Posterior vena cava (tissue), 2 donors: ENCODE measurements at regions not wholly inside any gene's neighbourhood (a gene's known extent, or its start where the extent isn't known, plus 50 kb on each side); places are given as distances from the start of the nearest gene placed in this dataset.

Source experiments
- DNase-seq: peaks from one replicate; pipeline ENCODE4 v3.0.0-alpha.2; 2020; ENCODE audit warnings: low spot score
- intact Hi-C, 2 donors: fragments of 100-400 bp; cut with DNase I; formaldehyde crosslinking; loops; one replicate each; pipeline versions ENCODE4 v1.14.1 to v1.14.2; 2022 to 2023
- donor health status: DM: yes; HTN: yes; CAD: no.
- donor health status: DM: yes; HTN: yes; CAD: no.

DNA sequence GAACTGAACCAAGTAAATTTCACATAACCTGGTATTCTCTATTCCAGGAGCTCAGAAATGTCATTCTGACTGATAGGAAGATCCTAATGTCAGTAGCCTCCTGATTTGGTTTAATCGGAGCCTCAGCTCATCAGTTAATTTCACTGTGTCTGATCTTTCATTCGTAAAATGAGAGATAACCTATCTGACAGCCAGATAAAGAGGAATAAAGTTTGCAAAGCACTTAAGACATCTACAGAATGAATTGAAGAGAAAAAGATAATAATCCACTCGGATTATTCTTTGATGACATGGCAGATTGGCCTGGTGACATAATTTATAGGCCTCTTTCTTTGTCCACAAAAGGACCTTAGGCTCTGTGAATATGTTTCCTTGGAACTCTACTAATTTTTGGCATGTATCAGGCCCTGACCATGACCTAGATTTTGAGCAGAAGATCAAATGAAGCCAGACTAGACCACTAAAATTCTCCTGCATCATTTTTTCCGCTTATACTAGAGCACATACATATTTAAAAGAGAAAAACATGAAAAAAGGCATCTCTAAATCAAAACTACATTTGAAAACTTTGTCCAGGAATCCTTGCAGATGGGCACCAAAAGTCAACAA lies 312.4 kb downstream of the MTX2 start:
- intact Hi-C loops = no loop called here

DNA sequence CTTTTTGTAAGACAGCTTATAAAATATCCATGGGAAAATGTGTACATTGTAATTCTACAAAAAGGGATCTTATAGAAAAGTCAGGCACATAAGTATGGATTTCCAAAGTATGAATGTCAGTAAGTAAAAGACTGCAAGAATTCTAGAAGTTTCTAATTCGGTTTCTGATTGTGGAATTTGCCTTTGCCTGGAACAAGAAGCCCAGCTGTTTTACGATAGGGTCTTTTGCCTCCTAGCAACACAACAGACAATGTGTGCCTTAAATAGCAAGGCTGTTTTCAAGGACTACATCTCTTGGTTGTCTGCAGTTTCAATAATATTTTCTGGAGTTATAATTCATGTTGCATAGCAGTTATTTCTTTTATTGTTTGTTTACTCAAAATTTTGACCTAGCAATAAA lies 312.9 kb downstream of the MTX2 start:
- intact Hi-C loops = no loop called here
- no peak for DNase-seq

More for the DNA sequence above, 312.4 kb downstream of the MTX2 start:
- DNase-seq = no peak

DNA sequence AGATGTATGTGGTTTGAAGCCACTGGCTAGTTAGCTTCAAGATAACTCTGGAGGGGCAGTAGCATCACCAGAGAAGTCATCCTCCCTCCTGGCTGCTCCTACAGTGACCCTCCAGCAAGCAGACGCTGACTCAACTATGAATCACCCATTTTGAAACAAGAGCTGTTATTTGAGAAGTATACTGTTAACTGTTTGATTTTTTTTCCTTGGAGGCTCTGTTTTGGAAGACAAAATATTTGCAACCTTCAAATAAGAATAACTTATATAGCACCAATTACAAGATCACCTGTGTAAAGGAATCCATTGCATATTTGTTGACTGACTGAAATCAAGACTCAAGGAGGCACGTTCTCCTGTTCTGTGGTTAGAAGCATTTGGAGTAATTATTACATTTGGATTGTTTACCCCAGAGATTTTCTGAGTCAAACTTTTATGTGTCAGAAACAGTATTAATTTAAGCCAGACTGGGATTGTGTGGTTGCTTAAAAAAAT lies 313.8 kb downstream of the MTX2 start:
- intact Hi-C loops = no loop called here
- DNase-seq = no peak

DNA sequence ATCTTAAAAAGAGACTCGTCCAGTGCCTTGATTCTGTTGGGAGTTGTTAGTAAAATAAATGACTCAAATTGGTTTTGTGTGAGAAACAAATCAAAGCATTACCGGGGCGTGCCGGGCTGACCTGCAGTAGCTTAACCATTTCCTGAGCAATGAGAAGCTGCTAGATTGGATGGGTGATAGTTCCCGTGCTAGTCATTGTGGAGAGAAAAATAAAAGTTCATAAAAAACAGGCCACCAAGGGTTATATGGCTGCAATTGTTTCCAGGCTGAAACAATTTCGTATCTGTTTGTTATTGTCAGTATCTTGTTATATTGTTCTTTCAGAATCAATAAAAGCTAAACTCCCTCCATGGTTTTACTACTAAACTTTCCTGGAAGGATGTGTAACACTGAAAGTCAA lies 314.4 kb downstream of the MTX2 start:
- intact Hi-C loops = no loop called here
- no peak for DNase-seq

DNA sequence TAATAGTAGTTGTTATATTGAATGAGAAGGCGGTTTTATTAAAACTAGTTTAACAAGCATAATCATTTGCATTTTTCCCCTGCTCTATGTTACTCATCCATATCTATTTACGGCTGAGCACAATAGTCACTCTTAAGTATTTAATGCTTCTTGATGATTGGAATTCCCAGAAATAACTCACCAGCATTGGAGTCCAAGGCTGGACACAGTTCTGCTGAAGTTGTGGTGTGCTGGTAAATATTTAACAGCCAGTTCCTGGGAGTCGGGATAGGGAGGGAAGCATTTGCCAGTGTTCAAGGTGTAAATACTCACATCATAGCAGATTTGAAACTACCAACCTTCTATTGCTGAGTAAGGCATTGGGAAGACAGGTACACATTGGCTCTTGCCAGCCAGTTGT lies 315.1 kb downstream of the MTX2 start:
- intact Hi-C loops = no loop called here
- no peak for DNase-seq

DNA sequence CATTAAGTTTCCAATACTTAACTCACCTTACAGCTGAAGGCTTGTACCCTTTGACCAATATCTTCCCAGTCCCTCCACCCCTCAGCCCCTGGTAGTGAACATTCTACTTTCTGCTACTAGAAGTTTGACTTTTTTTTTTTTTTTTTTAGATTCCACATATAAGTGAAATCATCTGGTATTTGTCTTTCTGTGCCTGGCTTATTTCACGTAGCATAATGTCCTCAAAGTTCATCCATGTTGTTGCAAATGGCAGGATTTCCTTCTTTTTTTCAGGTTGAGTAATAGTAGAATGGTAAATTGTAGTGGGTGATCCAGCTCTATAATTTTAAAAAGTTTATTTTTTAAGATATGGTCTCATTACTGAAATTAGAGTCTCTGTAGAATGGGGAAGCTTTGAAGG lies 316.0 kb downstream of the MTX2 start:
- intact Hi-C loops = no loop called here
- no peak for DNase-seq

DNA sequence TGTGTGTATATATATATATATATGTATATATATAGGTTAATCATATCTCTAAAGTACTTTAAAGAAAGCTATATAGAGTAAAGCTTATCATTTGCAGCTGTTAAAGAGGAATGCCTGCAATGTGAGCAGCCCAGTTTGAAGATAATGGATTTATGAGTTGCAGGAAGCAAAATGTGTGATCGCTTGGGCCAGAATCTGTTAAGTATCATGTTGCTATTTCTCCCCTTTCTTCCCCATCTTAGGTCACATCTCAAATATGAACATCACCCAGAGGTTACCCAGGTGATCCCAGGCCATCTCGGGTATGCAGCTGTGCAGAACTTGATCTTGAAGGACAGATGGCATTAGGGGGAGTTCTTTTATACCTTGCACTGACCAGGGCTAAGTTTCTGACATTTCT lies 316.5 kb downstream of the MTX2 start:
- no peak for DNase-seq

DNA sequence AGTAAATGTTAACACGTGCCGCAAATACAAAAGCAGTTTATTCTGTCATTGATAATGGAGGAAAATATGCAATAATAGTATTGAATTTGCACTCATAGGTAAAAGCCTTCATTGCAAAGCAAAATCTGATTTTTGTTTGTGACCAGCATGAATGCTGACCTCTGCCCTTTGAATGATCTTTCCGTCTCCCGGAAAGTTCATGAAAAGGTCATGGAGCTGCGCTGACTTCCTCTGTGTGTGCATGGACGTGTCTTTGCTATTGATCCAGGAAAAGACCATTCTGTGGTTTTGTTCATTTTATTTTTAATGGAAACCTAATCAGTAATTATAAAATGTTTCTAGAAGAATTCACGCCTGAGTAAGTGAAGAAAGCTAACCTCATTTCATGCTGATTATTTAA lies 320.0 kb downstream of the MTX2 start:
- DNase-seq = no peak
- intact Hi-C loops = no loop called here

More for the DNA sequence above, 316.5 kb downstream of the MTX2 start:
- intact Hi-C loops = no loop called here

DNA sequence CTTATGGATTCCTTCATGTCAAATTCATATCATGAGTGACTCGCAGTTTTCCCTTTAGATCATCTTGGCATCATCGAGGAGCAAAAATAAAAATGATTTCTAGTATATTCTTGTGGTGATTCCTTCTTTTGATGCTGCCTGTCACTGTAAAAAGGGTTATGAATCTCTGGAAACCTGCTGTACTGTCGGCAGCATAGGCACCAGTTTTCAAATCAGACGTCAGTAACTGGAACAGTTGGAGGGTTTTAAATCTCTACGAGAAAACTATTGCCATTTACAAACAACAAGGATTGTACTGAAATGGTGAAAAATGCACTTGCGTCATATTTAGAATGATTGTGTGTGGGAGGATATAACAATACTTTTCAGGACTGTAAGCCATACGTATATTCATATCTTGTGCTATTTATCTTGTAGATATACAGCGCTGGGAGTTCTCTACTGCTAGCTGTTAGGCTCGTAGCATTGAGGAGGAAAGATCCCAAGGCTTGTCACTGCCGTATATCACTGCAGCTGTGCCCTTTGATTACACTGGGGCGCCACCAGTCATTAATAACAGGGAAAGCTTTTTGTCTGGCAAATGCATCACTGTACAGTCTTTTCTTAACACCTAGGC lies 320.7 kb downstream of the MTX2 start:
- intact Hi-C loops = no loop called here
- DNase-seq = no peak

DNA sequence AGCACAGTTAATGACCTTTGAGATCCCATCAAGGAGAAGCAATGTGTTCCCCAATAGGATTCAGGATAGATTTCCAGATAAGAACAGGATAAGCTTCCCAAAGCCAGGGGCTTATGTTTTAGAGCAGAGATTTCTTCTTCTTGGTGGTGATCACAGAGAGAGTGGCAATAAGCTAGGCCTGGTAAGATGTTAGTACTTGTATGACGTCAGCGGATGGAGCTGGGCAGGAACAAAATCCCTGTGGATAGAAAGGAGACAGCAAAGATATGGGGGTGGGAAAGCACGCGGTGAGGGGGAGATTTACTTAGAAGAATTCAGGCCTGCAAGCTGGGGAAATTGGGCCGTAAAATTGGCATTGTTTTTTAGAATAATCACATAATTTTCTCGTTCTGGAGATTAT lies 323.0 kb downstream of the MTX2 start:
- intact Hi-C loops = no loop called here

DNA sequence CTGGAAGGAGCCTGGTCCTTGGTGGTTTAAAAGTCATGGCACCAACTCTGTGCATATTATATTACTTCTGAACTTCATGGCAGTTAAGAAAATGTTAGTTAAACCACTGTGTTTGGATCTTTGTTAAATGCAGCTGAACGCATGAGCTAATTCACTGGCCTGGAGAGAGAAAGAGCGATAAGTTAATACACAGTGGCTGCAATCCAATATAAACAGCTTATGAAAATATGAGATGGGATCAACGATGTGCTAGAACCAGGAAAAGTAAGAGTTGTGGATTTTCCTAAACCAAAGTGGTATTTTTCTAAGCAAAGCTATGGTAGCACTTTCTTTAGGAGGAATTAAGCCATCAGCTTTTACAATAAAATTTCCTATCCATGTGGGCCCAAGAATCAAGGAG lies 326.7 kb downstream of the MTX2 start:
- DNase-seq = no peak
- intact Hi-C loops = no loop called here

More for the DNA sequence above, 323.0 kb downstream of the MTX2 start:
- DNase-seq = no peak

DNA sequence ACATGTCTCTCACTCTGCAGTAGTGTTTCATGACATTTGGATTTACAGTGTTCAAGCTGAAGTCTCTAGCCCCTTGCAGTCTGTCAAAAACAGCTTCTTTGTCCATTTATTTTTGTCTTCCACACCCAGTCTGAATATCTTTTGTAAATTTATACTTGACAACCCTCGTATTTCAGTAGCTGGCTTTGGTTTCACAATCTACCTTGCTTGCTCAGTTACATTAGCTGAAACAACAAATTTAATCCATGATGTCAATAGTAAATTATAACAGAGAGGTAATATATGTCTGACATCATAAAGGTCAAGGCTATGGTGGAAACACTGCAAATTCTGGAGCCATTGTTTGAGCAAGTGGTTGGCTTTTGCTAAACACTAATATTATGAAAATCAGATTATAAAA lies 328.7 kb downstream of the MTX2 start:
- DNase-seq = no peak
- intact Hi-C loops = no loop called here

DNA sequence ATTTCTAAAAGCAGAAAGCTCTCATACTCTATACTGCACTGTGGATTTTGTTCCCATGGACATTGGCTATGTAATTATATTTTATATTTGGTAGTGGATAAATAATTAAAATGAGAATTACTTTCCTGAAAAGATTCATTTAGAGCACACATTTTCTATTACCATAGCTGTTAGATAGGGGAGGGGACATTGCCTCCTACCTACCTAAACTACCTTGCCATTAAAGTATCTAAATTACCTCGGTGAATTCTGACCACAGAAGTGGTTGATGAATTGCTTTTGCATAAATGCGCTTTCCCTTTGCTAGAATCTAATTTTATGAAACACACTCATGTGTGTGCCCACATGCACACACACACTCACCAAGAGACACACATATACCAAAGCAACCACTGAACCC lies 329.1 kb downstream of the MTX2 start:
- no peak for DNase-seq
- intact Hi-C loops = no loop called here

DNA sequence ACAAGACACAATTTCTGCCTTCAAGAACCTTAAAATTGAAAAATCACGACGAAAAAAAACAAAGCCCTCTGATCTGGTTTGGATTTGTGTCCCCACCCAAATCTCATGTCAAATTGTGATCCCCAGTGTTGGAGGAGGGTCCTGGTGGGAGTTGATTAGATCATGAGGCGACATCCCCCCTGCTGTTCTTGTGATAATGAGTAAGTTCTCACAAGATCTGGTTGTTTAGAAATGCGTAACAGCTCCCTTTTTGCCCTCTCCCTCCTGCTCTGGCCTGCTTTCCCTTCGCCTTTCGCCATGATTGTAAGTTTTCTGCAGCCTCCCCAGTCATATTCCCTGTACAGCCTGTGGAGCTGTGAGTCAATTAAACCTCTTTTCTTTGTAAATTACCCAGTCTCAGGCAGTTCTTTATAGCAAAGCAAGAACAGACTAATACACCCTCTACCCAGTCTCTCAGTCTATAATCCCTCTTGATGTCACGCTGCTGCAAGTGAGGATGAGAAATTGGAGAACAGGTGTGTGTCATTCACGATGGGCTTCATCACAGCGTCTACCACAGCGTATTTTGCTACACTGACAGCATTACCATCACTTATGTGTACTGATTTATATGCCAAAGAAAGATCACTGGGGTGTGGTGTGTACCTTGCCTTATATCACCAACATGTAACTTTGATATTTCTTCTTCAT lies 330.7 kb downstream of the MTX2 start:
- intact Hi-C loops = no loop called here
- DNase-seq = no peak

DNA sequence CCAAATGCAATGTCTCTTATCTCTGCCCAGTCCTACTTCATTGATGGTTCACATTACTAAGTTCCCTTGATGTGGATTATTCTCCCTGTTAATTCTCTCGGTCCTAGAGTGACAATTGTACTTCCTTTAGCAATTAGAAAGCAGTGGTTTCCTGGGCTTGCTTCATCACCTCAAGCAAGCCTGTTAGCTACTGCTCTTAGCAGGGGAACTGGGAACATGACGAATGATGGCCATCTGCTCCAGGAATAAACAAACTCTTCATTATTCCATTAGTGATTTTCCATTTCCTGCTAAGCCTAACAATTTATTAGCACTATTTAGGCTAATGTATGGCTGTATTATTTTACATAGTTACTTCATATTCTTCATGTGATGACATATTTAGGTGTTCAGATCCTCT lies 331.8 kb downstream of the MTX2 start:
- DNase-seq = no peak
- intact Hi-C loops = no loop called here

DNA sequence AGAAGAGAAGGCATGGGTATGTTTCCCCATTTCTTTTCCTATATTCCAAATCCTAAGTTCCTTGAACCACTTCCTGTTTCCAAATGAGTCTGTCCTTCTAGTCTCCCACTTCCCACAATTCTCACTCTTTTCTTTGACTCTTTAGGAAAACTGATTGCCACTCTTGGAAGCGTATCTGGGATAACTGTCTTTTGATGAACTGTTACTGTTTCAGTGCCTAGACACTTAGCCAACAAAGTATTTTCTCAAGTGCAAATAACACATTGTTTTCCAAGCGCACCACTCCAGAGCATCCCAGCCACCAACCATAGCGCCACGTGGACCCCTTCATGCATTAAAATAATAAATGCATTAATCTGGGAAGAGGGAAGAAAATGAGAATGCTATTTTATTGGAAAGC lies 342.8 kb downstream of the MTX2 start:
- intact Hi-C loops = no loop called here

DNA sequence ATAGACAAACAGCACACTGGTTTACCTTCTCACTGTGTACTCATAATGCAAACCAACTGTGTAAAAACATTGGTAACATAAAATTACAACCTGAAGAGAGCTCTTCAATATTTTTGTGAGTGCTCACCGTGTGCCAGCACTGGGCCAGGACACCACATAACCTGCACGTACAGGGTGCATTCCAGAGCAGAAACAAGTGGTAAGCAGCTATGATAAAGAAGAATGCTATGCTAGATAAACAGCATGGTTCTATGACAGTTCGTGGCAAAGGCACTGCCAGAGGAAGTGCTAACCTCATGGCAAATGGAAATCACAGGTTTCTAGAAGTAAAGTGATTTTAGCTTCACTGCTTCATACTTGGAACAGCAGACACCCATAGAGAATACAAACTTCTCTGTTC lies 343.5 kb downstream of the MTX2 start:
- no peak for DNase-seq
- intact Hi-C loops = no loop called here

More for the DNA sequence above, 342.8 kb downstream of the MTX2 start:
- no peak for DNase-seq

DNA sequence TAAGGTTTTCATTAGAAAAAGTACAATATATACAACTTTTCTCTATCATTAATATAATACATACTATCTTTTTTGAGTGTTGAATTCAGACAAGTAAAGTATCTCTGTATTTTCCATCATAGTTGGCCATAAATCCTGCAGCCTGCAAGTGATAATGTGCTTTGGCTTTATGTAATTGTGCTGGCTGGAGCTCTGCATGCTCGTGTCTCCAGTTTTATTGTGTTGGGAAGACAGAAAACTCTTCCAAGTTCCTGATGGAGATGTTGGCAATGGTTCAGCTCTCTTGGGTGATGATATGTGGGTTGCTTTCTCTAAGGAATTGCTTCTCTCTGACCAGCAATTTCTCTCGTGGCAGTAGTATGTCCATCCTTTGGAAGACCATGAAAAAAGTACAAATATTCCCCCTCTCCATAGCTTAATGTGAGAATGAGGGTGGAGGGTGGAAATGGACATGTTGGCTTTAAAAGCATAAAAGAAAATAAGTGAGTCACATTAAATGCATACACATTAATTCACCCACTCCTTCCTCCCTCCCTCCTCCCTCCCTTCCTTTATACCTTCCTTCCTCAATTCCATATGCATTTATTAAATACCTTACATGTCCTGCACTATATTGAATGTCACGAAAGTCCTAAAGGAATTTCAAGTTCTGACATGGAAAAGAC lies 344.2 kb downstream of the MTX2 start:
- intact Hi-C loops = no loop called here

DNA sequence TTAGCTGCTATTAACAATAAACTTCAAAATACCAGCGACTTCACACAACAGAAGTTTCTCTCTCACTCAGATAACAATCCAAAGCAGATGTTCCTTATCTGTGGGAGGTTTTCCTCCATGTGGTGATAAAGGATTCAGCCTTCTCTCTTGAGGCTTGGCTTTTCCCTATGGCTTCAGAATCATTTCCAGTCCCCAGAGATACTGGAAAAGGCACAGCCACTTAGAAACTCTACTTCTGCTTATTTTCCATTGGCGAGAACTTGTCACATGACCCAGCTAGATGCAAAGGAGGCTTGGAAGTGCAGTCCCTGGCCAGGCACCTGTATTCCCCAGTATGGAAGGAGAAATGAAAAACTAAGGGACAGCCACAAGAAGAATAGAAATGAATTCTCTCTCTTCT lies 344.8 kb downstream of the MTX2 start:
- DNase-seq = no peak
- intact Hi-C loops = no loop called here

More for the DNA sequence above, 344.2 kb downstream of the MTX2 start:
- no peak for DNase-seq

DNA sequence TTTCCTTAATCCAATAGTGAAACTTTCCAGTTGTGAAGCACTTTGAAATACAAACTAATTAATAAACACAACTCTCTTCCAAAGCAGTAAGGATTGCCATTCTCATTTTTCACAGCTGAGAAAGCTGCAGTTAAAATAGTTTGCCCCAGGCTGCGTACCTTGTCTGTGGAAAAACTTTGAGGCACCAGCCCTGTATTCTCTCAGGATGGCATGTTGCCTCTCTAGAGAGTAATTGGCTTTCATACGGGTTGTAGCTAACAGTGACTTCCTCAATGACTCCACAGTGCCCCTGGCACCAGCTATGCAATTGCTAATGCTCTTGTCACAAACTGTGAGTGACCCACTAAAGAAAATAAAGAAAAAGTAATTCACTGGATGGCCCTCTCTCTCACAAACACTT lies 345.7 kb downstream of the MTX2 start:
- intact Hi-C loops = no loop called here
- DNase-seq = no peak
